Kidney (tissue), 13 donors: ENCODE measurements at regions not wholly inside any gene's neighbourhood (a gene's known extent, or its start where the extent isn't known, plus 50 kb on each side); places are given as distances from the start of the nearest gene placed in this dataset.

ENCODE experiments used
- DNase-seq, 5 donors: peaks; one replicate each; pipeline ENCODE4 v3.0.0-alpha.2; 2013 to 2020
- FAIRE-seq: peaks from 2 replicates; lab custom pipeline; 2012; peaks lifted over from hg19 to GRCh38; lab: Jason Lieb, UNC
- H3K27ac ChIP-seq, 2 donors: one replicate each; pipeline ENCODE4 v1.7.0; 2013; ENCODE audit warnings: low read depth in 2 of 2, low read length in 2 of 2, inconsistent platforms in 1 of 2
- H3K27me3 ChIP-seq: one replicate; pipeline ENCODE4 v1.7.1; 2013; ENCODE audit warnings: low read length, inconsistent platforms; ENCODE audit not compliant: control insufficient read depth, insufficient read depth
- H3K36me3 ChIP-seq, 3 donors: one replicate each; pipeline versions ENCODE4 v1.7.0 to v1.7.1; 2013; ENCODE audit warnings: low read length in 3 of 3, control low read depth in 1 of 3, inconsistent platforms in 1 of 3; ENCODE audit not compliant: insufficient read depth in 3 of 3, control insufficient read depth in 2 of 3
- H3K4me1 ChIP-seq, 3 donors: one replicate each; pipeline versions ENCODE4 v1.7.0 to v1.7.1; 2013; ENCODE audit warnings: low read length in 3 of 3, inconsistent platforms in 1 of 3, low read depth in 1 of 3; ENCODE audit not compliant: control insufficient read depth in 2 of 3, insufficient read depth in 2 of 3
- H3K4me3 ChIP-seq, 3 donors: one replicate each; pipeline versions ENCODE4 v1.7.0 to v1.8.1; 2013; ENCODE audit warnings: low read length in 3 of 3, control low read depth in 1 of 3, inconsistent platforms in 1 of 3
- H3K9ac ChIP-seq, 3 donors: one replicate each; pipeline versions ENCODE4 v1.7.0 to v1.7.1; 2013; ENCODE audit warnings: low read length in 3 of 3, control low read depth in 1 of 3, inconsistent platforms in 1 of 3
- H3K9me3 ChIP-seq, 3 donors: one replicate each; pipeline versions ENCODE4 v1.7.0 to v1.7.1; 2013; ENCODE audit warnings: low read length in 3 of 3, control low read depth in 1 of 3, inconsistent platforms in 1 of 3; ENCODE audit not compliant: control insufficient read depth in 2 of 3, insufficient read depth in 1 of 3
- intact Hi-C: fragments of 100-400 bp; cut with DNase I; formaldehyde crosslinking; loops from one replicate; pipeline ENCODE4 v1.11.1; 2022
- TF ChIP-seq, protein P1 (sequence below): IDR thresholded peaks from 3 replicates; pipeline ENCODE4 v1.5.1; 2012; ENCODE audit warnings: mild to moderate bottlenecking, moderate library complexity, borderline replicate concordance; ENCODE audit not compliant: insufficient read depth; ENCODE audit errors: extremely low read depth
- donor health status: control.
- donor health status: control.
- donor health status: control.
- donor health status: control.
- donor health status: control.
- donor health status: DM: yes; HTN: yes; CAD: no.
- donor health status: Normal renal cell carcinoma (clear cell type).

DNA sequence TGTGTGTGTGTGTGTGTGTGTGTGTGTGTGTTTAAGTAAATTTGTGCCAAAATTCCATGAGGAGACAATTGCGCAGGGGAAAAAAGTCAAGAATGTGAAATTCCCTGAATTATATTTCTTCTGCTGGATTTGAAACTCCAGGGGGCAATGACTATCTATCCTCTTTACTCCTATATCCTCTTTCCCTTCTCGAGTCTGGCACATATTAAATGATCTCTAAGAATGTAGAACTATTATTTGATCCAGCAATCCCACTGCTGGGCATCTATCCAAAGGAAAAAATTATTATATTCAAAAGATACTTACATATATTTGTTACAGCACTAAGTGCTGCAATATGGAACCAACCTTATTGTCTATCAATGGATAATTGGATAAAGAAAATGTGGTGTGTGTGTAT is 350.1 kb upstream of the ADAMTS9 start:
- Histone ChIP-seq H3K27ac (no peak overlapping the region), H3K4me1 (no peaks in the 10 kb centered on the region), H3K9me3 (no peaks in the 10 kb centered on the region), H3K4me3 (no peak overlapping the region), H3K27me3 (no peaks in the 10 kb centered on the region), H3K36me3 (no peaks in the 10 kb centered on the region), H3K9ac (no peak overlapping the region)
- DNase-seq (no peak), FAIRE-seq (no peak)
- intact Hi-C loops, result no loop called here
- TF ChIP-seq, protein P1, sequence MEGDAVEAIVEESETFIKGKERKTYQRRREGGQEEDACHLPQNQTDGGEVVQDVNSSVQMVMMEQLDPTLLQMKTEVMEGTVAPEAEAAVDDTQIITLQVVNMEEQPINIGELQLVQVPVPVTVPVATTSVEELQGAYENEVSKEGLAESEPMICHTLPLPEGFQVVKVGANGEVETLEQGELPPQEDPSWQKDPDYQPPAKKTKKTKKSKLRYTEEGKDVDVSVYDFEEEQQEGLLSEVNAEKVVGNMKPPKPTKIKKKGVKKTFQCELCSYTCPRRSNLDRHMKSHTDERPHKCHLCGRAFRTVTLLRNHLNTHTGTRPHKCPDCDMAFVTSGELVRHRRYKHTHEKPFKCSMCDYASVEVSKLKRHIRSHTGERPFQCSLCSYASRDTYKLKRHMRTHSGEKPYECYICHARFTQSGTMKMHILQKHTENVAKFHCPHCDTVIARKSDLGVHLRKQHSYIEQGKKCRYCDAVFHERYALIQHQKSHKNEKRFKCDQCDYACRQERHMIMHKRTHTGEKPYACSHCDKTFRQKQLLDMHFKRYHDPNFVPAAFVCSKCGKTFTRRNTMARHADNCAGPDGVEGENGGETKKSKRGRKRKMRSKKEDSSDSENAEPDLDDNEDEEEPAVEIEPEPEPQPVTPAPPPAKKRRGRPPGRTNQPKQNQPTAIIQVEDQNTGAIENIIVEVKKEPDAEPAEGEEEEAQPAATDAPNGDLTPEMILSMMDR, result no peak

DNA sequence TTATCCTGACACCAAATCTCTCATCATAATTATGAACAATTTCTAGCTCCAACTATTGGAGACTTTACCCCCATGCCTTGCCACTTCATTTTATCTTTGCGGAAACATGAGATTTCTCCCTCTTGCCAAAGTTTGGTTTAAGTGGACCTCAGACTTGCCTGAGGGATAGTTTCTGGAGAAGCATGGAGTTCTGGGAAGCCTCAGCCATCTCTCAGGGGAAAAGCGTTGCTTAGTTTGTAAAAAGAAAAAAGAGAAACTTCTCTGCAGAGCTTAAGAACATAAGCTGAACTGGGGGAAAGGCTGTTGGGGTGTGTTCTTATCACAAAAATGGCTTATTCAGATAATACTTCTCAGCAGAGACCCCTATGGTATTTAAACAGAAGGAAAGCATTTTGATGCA is 347.4 kb upstream of the ADAMTS9 start:
- Histone ChIP-seq H3K36me3 (no peaks in the 10 kb centered on the region), H3K4me3 (no peak overlapping the region), H3K4me1 (no peaks in the 10 kb centered on the region), H3K9me3 (no peaks in the 10 kb centered on the region), H3K27ac (no peak overlapping the region), H3K9ac (no peak overlapping the region), H3K27me3 (no peaks in the 10 kb centered on the region)
- TF ChIP-seq, protein P1, result no peak
- intact Hi-C loops, result no loop called here
- DNase-seq, result no peak
- no peak for FAIRE-seq

DNA sequence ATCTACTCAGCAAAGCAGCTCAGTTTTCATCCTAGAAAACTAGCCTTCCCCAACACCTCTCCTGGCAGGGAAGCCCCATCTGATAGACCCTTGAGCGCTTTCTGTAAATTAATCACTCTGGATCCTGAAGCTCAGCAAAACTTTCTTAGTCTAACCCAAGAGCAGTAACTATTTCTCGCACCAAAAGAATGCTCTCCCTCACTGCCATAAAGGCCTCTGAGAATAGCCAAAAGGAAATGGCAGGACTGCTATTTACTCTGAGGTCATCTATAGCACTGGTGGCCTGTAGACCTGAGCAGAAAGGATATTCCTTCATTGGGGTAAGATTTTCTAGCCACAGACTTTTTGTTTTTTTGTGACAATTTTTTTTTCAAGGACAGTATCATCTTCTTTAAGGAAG is 345.8 kb upstream of the ADAMTS9 start:
- DNase-seq, result no peak
- intact Hi-C loops, result no loop called here
- TF ChIP-seq, protein P1, result no peak
- Histone ChIP-seq H3K36me3 (no peaks in the 10 kb centered on the region), H3K27ac (no peak overlapping the region), H3K9me3 (no peaks in the 10 kb centered on the region), H3K4me3 (no peak overlapping the region), H3K4me1 (no peaks in the 10 kb centered on the region), H3K27me3 (no peaks in the 10 kb centered on the region), H3K9ac (no peak overlapping the region)
- no peak for FAIRE-seq

DNA sequence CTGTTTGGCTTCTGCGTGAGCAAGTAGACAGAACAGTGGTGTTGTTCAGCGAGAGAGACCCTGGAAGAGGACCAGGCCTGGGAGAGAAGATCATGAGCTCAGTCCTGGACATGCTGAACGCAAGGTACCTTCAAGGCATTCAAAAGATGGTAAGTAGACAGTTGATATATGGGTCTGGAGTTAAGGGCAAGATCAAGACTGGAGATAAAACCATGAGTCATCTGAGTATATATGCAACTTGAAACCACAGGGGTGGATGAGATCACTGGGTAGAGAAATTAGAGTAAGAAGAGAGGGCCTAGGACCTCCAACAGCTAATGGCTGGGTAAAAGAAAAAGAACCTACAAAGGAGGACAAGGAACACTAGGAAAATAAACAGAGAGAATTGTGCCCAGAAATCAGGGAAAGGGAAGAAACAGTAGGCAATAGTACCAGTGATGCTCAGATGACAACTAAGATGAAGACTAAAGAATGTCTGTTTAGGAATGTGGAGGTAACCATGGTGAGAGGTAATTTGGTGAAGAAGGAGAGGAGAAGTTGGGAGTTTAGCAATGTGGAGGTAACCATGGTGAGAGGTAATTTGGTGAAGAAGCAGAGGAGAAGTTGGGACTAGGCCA is 343.2 kb upstream of the ADAMTS9 start:
- no peaks in the 10 kb centered on the region for H3K27me3 ChIP-seq
- no peaks in the 10 kb centered on the region for H3K9me3 ChIP-seq
- H3K4me3 ChIP-seq, result no peak overlapping the region
- no peaks in the 10 kb centered on the region for H3K36me3 ChIP-seq
- DNase-seq, result no peak
- no peak for FAIRE-seq
- intact Hi-C loops, result no loop called here
- TF ChIP-seq, protein P1, result no peak
- H3K4me1 ChIP-seq, result no peaks in the 10 kb centered on the region
- no peak overlapping the region for H3K9ac ChIP-seq
- no peak overlapping the region for H3K27ac ChIP-seq
